HG03571 (cell line): ENCODE measurements at regions not wholly inside any gene's neighbourhood (a gene's known extent, or its start where the extent isn't known, plus 50 kb on each side); places are given as distances from the start of the nearest gene placed in this dataset.

Source experiments
- ATAC-seq: cut with Tn5 transposase; IDR thresholded peaks from one replicate; pipeline ENCODE4 v1.9.1; 2021; ENCODE audit not compliant: unreplicated experiment

- ATAC-seq, result no peak
Observed at GRCh38 chr5:157930710-157931109, 71.8 kb upstream of the CLINT1 start.

GRCh38 chr5:157926977-157927376 is 68.0 kb upstream of the CLINT1 start:
- ATAC-seq, result no peak

GRCh38 chr5:157925786-157926671 is 67.1 kb upstream of the CLINT1 start:
- ATAC-seq, result no peak

GRCh38 chr5:157924931-157925729 is 66.2 kb upstream of the CLINT1 start:
- no peak for ATAC-seq

GRCh38 chr5:157924490-157924889 is 65.5 kb upstream of the CLINT1 start:
- ATAC-seq, result no peak

GRCh38 chr5:157923765-157924164 is 64.8 kb upstream of the CLINT1 start:
- ATAC-seq, result no peak

GRCh38 chr5:157922026-157922425 is 63.1 kb upstream of the CLINT1 start:
- ATAC-seq, result no peak

- ATAC-seq, result no peak
Observed at GRCh38 chr5:157920828-157921170, 61.9 kb upstream of the CLINT1 start.

GRCh38 chr5:157918811-157919742 is 60.1 kb upstream of the CLINT1 start:
- peak; percentile 55 for ATAC-seq

- ATAC-seq, result peak; percentile 39
Observed at GRCh38 chr5:157917899-157918809, 59.2 kb upstream of the CLINT1 start.

- no peak for ATAC-seq
Observed at GRCh38 chr5:157917491-157917890, 58.5 kb upstream of the CLINT1 start.

- no peak for ATAC-seq
Observed at GRCh38 chr5:157915638-157916037, 56.7 kb upstream of the CLINT1 start.

- ATAC-seq, result no peak
Observed at GRCh38 chr5:157914151-157914788, 55.3 kb upstream of the CLINT1 start.

GRCh38 chr5:157913575-157913974 is 54.6 kb upstream of the CLINT1 start:
- no peak for ATAC-seq

- peak; percentile 94 for ATAC-seq
Observed at GRCh38 chr5:157912621-157913325, 53.8 kb upstream of the CLINT1 start.

GRCh38 chr5:157911568-157911967 is 52.6 kb upstream of the CLINT1 start:
- no peak for ATAC-seq
